T follicular helper cell (primary cell): ENCODE measurements at regions not wholly inside any gene's neighbourhood (a gene's known extent, or its start where the extent isn't known, plus 50 kb on each side); places are given as distances from the start of the nearest gene placed in this dataset.

Experiments used
- DNase-seq: peaks from one replicate; pipeline ENCODE4 v3.0.0-alpha.2; 2020; ENCODE audit warnings: low read depth

DNA sequence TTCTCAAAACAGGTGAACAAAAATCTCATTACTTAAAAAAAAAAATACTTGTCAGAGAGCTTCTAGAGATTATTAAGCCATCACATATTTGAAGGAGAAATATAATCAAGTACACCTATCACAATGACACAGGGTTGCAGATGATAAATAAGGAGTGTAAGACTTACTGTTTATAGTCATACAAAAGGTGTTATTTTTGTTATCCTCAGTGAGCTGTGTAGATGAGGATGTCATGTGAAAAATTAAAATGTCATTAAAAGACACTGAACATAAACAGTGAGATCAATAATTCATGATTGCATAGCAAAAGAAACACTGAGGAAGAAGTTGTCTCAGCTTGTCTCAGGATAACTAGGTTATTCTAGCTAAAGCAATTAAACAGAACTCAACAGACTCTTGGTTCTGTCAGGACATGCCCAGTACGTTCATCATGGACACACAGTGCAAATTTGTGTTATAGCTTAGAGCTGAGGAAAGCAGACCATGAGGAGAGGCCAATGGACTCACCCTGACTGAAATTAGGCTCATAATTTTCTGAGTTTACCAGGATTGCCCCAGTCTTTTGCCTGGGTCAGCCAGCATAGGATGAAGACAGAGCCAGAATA lies 1162.6 kb upstream of the C9orf72 start:
- no peak for DNase-seq

DNA sequence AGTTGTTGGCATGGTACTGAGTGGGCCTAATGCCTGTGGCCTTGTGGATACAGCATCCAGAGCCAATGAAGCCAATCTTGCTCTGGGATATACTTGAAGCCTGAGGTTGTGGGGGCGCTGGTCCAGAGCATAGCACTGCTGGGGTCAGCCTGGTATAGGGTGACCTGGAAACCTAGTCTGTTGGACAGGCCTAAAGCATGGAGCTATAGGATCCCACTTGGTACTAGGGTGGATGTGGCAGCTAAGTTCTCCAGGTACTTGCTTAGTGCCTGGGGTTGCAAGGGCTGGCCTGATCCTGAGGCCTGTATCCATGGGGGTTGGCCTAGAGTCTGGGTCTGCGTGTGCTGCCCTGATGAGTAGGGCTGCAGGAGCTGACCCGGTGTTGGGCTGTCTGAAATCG lies 1168.2 kb upstream of the C9orf72 start:
- no peak for DNase-seq

DNA sequence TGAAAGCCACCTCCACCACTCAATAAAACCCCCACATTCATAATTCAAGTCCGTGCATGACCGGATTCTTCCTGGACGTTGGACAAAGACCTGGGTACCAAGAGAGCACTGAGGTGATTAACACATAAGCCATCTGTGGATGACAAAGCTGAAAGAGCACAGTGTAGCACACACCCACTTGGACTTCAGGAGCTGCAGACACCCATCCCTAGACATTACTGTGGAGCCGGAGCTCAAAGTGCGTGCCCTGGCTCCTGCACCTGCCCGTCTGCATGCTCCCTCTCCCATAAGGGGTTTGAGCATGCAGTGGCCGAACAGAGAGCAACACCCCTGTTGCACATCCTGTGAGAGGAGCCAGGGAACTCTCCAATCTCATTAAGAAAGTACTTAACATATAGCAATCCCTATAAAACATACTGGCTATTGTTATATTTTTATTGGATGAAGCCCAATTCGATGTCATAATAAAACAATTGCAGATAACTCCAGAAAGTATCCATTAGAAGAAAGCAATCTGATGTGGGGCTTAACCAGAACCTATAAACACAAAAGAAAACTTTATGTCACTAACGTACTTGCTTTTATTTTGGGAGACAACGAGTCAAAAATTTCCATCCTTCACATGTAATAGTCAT lies 1174.2 kb upstream of the C9orf72 start:
- no peak for DNase-seq

DNA sequence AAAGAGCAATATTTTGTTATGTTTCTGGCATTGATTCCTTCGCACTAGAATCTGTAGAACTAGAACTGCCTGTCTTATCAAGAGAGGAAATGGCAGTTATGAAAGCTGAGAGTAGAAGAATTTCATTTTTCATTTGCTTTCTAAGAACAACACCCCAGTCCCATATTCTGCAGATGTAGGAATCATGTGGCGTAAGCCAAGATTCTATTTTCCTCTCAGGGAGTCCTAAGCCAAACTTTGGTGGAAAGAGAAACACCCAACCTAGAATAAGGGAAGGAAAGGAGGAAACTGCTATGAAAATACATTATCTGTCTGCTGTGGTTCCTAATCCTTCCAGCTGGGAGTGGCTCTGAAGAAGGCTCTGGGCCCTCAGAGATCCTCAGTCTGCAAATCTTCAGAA lies 1176.9 kb upstream of the C9orf72 start:
- no peak for DNase-seq

DNA sequence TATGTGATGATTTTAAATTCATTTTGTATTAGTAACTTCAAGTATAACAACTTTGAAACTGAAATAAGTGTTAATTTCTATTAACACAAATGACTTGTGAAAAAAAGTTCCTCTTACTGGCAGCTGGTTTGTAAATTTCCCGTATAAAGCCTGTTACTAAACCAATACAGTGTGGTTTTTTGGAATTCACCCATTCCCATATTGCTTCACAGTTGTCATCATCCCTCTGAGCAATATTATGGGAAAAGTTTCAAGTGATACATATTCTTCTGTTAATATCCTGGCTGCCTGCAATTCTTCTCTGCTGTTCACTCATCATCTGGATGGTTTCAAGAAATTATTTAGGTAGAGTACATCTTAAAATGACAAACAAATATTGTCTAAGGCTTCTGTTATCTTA lies 1185.1 kb upstream of the C9orf72 start:
- no peak for DNase-seq

DNA sequence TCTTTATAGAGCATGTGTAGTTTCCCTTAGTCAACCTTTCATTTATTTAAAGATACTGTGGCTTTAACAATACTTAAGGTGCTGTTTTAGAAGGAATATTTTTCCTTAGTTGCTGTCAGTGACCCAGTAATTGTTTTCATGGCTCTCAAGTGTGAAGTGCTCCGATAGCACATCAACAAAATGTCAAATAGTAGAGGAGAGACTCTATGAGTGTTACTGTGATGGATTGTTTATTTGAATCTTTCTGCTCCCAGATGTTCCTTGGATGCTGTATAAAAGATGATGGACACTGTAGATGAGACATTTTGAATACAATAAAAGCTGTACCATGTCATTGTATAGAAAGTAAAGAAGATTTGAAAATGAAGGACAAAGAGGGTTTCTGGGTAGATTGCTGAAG lies 1185.7 kb upstream of the C9orf72 start:
- DNase-seq, result no peak

DNA sequence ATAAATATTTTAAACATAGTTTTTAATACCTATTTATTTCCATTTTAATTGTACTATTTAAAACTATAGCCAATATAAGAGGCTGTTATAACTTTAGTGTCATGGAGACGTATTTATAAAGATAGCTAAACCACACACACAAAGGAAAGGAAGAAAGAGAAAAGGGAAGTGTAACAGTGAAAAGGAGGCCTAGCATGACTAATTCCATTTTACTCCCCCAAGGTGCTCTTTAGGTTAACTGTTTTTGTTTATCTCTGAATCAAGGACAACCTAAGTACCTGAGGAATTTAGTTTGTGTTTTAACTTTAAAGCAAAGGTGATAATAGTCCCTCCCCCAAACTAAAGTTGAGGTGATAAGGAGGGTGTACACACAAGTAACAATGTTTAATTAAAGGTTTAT lies 1188.9 kb upstream of the C9orf72 start:
- DNase-seq, result no peak

DNA sequence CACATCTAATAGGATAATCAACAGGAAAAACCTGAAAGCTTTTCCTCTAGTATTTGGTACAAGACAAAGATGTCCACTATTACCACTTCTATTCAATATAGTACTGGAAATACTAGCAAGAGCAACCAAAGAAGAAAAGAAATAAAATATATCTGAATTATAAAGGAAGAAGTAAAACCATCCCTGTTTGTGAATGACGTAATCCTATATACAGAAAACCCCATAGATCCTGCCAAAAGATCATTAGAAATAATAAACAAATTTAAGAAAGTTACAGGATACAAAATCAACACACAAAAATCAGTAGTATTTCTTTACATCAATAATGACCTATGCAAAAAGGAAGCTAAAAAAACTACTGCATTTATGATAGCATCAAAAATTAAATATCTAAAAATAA lies 1191.3 kb upstream of the C9orf72 start:
- DNase-seq, result no peak

DNA sequence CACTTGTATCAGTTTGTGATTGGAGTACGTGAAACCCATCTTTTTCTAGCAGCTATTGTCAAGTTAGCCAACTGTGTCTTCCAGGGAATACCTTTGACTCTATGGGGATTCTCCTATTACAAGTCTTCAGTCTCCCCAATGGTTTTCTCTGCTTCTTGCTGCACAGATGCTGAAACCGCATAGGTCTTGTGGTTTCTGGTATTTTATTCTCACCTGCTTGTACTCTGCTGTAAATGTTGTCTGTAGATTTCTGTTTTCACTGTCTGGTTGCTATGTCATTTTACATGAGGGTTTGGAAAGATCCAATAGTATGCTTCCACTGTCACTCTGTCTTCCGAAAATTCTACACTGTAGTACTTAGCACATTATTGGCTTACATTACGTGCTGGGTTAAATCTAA lies 1196.9 kb upstream of the C9orf72 start:
- DNase-seq, result no peak

DNA sequence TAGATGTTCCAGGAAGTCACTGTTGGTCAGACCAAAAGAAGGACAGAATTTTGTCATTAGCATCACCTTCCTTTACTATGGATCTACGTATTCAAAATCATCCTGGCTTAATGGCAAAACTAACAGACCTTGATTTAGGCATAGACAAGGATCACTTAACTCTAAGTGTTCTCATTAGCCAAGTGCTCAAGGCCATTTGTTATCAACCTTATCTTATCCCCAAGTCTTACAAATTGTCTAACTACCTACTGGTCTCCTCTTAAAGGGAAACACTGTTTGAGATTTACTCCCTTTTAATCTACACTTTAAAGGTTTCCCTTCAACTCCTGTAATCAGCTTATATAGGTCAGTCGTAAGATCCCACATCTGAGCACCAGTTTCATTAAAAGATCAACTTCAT lies 1197.5 kb upstream of the C9orf72 start:
- no peak for DNase-seq

DNA sequence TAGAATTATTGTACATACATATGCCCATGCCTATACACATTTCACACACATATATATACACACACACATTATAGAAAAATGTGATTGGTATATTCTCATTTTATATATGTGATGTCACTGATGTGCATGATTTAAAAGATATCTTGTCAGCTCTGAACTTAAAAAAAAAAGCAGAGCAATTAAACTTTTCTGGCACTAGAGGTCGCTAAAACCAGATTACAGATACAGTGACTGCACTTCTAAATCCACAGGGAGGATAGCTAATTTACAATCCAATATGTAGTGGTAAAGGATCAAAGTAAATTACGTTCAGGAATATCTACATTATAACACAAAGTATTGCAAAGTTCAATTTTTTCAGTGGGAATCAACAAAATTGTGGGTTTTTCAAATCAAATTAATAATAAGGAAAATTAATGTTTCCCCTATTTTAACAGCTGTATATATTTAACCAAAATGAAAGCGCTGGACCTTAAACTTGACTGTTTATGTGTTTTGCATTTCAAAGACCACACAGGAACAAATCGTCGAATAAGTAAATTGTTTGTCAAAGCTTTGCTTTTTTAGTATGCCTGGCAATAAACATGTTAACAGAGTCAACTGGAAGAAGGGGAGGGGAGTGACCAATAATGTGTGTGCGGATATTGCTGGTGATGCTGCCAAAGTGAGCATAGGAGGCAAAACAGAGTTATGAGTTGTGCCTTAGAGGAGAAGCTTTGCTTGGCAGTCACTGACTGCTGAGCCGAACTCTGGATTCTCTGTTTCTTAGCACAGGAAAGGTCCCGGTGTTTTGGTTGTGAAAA lies 1201.4 kb upstream of the C9orf72 start:
- DNase-seq, result no peak

DNA sequence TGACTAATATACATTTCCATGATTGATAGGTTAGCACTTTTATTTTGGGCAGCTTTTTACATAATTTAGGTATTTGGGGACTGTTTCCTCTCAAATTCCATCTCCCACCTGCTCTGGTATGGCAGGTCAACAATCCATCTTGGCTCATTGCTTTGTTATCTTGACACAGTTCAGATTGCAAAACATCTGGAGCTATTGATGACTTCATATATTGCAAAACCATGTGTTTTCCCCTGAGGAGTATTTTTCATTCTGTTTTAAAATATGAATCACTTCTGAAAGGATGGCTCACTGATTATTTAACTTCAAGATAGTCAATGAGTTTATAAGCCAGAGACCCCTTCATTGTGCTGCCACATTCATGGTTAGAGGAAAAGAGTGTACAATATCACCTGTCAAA lies 1206.0 kb upstream of the C9orf72 start:
- no peak for DNase-seq

DNA sequence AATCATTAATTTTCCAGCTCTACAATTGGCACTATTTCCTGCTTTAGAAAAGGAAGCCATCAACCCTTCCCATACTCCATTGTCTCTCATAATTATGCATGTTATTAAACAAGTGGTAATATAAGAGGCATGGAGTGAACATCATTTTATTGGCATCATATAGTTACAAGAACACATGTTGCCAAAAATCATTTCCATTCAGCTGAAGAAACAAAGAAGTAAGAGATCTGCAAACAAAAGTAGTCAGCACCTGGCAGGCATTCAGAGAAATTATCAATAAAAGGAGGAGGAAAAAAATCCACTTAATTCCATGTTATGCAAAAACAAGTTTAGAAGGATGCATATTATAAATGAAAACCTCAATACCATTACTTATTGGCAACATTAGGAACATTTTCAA lies 1208.2 kb upstream of the C9orf72 start:
- DNase-seq, result no peak

DNA sequence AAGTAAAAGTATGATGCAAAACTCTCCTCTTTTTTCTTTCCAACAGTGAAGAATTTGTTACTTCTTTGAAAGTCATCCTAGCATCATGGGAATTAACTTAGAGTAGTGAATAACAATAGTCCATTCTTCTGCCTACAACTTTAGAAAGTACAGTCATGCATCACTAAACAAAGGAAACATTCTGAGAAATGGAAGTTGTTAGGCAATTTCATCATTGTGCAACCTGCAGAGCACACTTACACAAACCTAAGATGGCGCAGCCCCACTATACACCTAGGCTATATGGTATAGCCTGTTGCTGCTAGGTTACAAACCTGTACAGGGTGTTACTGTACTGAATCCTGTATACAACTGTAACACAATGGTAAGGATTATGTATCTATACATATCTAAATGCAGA lies 1209.3 kb upstream of the C9orf72 start:
- no peak for DNase-seq

DNA sequence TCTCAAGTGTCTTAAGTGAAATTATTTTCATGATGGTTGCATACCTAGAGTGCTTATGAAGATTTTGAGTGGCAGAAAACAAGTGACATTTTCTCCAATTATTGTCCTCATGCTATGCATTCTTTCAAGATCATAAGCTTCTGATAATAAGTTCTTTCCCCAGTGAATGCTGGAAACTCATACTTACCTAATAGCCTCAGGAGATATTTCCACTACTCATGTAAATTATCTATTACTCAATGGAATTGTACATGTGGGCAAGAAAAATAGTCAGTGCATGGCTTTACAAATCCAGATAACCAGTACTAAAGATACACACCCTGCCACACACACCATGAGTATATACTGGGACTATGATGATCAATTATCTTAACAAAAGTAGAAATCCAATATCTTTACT lies 1219.4 kb upstream of the C9orf72 start:
- no peak for DNase-seq

DNA sequence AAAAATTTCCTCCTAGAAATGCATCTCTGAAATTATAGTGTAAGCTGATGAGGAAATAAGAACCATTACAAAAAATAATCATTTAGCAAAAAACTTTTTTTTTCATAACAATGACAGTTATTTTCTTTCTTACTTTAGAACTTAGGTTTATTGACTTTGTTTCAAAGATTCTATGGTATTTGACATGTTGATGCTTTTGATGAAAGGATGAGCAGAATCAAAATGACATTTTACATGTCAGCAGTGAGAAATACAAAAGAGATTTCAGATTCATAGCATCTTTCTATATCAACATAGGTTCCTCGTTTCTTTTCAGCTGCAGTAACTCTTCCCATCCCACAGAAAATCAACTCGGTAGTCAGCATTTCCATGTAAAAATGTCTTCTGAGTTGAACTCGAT lies 1226.6 kb upstream of the C9orf72 start:
- no peak for DNase-seq

DNA sequence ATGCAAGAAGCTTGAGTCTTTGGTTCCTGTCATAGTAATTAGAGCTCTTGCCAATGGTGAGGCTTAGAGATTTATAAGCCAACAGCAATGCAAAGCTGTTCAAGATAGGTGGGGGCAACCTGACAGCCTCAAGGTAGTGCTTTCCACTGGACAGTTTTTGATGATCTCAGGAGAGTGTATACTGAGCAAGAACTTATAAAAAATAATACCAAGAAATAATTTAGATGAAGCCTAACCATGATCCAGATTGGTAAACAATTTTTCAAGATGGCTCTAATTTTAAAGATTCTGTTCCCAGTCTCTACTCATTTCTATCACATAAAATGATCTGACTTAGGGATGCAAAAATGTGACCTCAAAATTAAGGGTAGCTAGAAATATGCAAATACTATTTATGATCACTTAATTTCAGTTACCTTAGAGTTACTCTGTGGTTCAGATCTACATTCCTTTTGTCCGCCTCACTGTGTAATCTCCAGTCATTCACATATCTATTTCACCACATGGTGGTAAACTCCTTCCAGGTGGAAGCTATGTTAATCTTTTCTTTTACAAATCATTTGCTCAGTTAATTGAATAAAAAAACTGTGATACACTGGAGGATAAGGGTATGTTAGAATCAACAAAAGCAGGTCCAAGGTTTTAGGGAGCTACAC lies 1228.0 kb upstream of the C9orf72 start:
- no peak for DNase-seq

DNA sequence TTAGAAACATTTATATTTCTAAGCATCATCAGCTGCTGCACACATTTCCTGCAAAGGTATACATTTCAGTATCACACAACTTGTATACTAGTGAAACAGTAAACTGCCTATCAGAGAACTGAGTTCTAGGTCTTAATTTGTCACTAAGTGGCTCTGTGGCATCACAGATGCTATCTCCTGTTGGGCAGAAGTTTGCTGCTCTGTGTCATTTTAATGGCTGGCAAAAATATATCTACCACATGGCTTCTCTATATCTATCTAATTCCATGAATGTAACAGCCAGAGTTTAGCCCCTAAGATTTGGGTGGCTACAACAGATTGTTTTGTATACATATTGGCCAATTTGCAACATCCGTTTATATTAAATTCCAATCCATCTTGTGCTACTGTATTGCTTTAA lies 1231.9 kb upstream of the C9orf72 start:
- no peak for DNase-seq

DNA sequence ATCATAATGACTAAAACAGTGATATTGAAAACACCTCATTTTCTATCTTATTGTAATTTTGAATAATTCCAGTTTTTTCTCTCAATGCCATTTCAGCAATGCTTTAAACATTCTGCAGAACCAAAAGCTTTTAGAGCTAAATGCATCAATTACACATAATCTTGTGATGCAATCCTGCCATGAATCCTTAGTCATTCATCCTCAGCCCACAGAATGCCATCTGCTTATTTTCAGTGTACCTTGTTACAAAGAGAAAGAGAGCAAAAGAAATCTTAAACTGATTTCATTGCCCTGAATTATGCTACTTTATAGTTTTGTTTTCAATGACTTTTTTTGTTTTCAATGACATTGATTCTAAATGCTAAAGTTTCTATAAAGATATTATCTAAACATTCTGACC lies 1234.8 kb upstream of the C9orf72 start:
- no peak for DNase-seq

DNA sequence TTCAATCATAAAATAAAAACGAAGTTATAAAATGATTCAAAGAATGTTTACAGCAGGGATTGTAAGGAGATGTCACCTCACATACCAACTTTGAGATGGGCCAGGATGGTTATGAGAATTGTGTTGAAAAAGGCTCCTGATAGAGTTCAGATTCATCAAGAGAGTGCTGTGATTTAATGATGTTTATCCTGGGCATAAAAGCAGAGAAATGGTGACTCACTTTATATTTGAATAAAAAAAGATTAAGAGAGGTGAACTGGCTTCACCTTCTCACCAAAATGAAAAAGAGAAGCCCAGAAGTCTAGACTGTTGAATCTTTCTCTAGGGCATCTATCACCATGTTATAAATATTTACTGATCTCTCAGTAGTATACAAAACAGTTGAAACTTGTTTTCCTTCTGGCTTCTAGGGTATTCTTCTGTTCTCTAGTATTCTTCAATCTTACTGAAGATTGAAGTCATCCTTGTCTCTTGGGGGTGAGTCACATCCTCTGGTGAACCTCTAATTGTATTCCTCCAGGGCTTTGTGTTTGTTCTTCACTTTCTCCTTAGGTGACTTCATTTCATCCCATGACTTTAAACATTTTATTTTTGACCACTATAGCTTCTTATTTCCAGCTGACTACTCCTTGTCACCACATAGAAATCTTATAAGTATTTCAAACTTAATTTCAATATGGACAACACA lies 1237.3 kb upstream of the C9orf72 start:
- DNase-seq, result no peak

DNA sequence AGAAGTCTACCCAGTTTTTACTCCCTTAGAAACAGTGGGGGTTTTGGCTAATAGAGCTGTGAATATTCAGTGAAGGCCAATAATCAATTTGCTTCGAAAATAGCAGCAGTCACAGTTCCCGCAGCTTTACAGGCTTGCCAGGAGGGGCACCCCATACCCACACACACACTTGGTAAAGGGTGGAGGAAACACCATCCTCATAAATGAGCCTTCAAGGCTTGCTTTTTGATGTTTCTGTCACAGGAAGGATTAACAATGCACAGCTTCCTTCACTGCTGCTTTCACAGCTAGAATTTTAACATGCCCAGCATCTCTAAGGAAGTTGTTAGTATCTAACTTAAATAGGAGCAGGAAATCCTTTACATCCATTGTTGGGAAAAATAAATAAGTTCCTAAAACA lies 1247.5 kb upstream of the C9orf72 start:
- no peak for DNase-seq

DNA sequence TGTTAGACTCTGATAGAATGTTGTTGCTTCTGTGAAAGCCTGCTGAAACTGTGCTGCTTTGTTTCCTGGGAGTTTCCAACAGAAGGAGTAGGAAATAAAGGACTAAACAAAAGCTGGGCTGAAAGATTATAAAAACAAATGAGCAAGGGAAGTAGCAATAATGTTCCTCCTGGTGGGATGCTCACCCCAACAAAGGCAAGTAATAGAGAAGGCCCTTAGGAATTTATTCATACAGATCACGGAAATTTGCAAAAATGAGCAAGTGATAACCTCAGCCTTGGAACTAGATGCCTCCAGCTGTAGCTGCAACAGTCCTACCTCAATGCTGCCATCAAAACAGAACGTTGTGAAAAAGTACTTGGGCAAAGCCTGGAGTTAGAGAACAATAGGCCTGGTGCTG lies 1248.0 kb upstream of the C9orf72 start:
- no peak for DNase-seq
